Prostate gland (tissue), 2 donors: ENCODE measurements at regions not wholly inside any gene's neighbourhood (a gene's known extent, or its start where the extent isn't known, plus 50 kb on each side); places are given as distances from the start of the nearest gene placed in this dataset.
"Not testable (repeated sequence)": the region's sequence is repeated elsewhere in the genome, so short reads cannot be mapped to it uniquely, and the experiment has no call there.

Experiments used
- CTCF ChIP-seq, 4 experiments: fragments of 200-600 bp in 2 of 4; fragments of 450-650 bp in 2 of 4; sonication (generic) in 2 of 4; IDR thresholded peaks; 1 replicate in 3 of 4; 2 replicates in 1 of 4; pipeline ENCODE4 v1.5.1; 2016 to 2019; ENCODE audit warnings: antibody characterized with exemption in 4 of 4, mild to moderate bottlenecking in 2 of 4, moderate library complexity in 2 of 4
- POLR2A ChIP-seq: fragments of 450-650 bp; IDR thresholded peaks from one replicate; pipeline ENCODE4 v1.6.1; 2016; ENCODE audit warnings: antibody characterized with exemption, mild to moderate bottlenecking
- POLR2AphosphoS5 ChIP-seq: sonication (generic); formaldehyde crosslinking; IDR thresholded peaks from one replicate; pipeline ENCODE4 v1.6.1; 2017; ENCODE audit warnings: antibody characterized with exemption

- not testable (repeated sequence) for TF ChIP-seq CTCF (IDR thresholded peaks at IDR 0.05); POLR2AphosphoS5; POLR2A
Observed at GRCh38 chr16:14016362-14016761, 54.8 kb upstream of the MRTFB start.
